GM18520 (cell line): ENCODE measurements at regions not wholly inside any gene's neighbourhood (a gene's known extent, or its start where the extent isn't known, plus 50 kb on each side); places are given as distances from the start of the nearest gene placed in this dataset.

Experiments used
- ATAC-seq: cut with Tn5 transposase; IDR thresholded peaks from one replicate; pipeline ENCODE4 v1.9.1; 2021; ENCODE audit not compliant: unreplicated experiment

- ATAC-seq: no peak
Measured at GRCh38 chr5:61735995-61736394, 403.9 kb downstream of the ZSWIM6 start.

GRCh38 chr5:61737301-61737963 is 405.4 kb downstream of the ZSWIM6 start:
- ATAC-seq: no peak

- ATAC-seq: no peak
Measured at GRCh38 chr5:61737964-61738340, 405.9 kb downstream of the ZSWIM6 start.

- ATAC-seq: no peak
Measured at GRCh38 chr5:61738446-61738845, 406.4 kb downstream of the ZSWIM6 start.

- no peak for ATAC-seq
Measured at GRCh38 chr5:61744690-61745619, 412.9 kb downstream of the ZSWIM6 start.

GRCh38 chr5:61746831-61747575 is 414.9 kb downstream of the ZSWIM6 start:
- no peak for ATAC-seq

- ATAC-seq: no peak
Measured at GRCh38 chr5:61748121-61748520, 416.1 kb downstream of the ZSWIM6 start.

GRCh38 chr5:61748651-61749050 is 416.6 kb downstream of the ZSWIM6 start:
- no peak for ATAC-seq

GRCh38 chr5:61752588-61752987 is 420.5 kb downstream of the ZSWIM6 start:
- ATAC-seq: no peak

GRCh38 chr5:61754792-61755191 is 422.7 kb downstream of the ZSWIM6 start:
- no peak for ATAC-seq

GRCh38 chr5:61755726-61756222 is 423.7 kb downstream of the ZSWIM6 start:
- ATAC-seq: no peak

GRCh38 chr5:61758711-61759110 is 426.7 kb downstream of the ZSWIM6 start:
- ATAC-seq: no peak

GRCh38 chr5:61765471-61765870 is 433.4 kb downstream of the ZSWIM6 start:
- no peak for ATAC-seq

GRCh38 chr5:61766141-61766540 is 434.1 kb downstream of the ZSWIM6 start:
- ATAC-seq: no peak

- ATAC-seq: no peak
Measured at GRCh38 chr5:61767231-61768080, 435.4 kb downstream of the ZSWIM6 start.

GRCh38 chr5:61768692-61769281 is 436.7 kb downstream of the ZSWIM6 start:
- ATAC-seq: peak; percentile 74

GRCh38 chr5:61771062-61771461 is 439.0 kb downstream of the ZSWIM6 start:
- no peak for ATAC-seq

- ATAC-seq: no peak
Measured at GRCh38 chr5:61771808-61772207, 439.8 kb downstream of the ZSWIM6 start.

- ATAC-seq: no peak
Measured at GRCh38 chr5:61775901-61776300, 443.8 kb downstream of the ZSWIM6 start.

GRCh38 chr5:61777292-61777691 is 445.2 kb downstream of the ZSWIM6 start:
- no peak for ATAC-seq
